ENCODE measurements at regions not wholly inside any gene's neighbourhood (a gene's known extent, or its start where the extent isn't known, plus 50 kb on each side); places are given as distances from the start of the nearest gene placed in this dataset.

DNA sequence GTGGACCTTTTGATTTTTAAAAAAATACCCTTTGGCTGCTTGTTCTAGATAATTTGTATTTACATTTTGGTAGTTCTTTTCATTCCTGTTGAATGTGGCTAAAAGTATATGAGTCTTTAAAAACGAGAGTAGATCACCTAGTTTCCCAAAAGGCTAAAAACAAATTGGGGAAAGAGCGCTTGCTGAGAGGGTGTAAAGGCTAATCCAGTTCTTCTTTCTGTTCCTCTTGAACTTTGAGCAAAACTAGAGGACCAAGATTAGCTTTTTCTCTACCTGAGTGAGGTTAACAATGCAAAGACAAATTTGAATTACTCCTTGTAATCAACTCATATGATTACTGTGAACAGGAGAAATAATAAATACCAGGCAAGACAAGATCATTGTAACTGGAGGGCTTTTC is 2513.2 kb downstream of the PCDH9 start:
- H3K56ac ChIP-seq (ENCODE audit: insufficient read length, low read depth, low read length), result no peak overlapping the region
- no peak overlapping the region for H3K27ac ChIP-seq (ENCODE audit: insufficient read length, low read depth, low read length)
- no peaks in the 10 kb centered on the region for H3K23me2 ChIP-seq (ENCODE audit: insufficient read length, low read depth, low read length, poor library complexity, severe bottlenecking)
- no peak overlapping the region for H3K9ac ChIP-seq (ENCODE audit: extremely low read depth, insufficient read length, low read length)
- DNase-seq, result no peak
- no peak overlapping the region for H3K18ac ChIP-seq (ENCODE audit: insufficient read length, low read depth, low read length)
- H3K27ac Mint-ChIP-seq, result no peak overlapping the region
- H3T11ph ChIP-seq (ENCODE audit: low read length), result no peak overlapping the region
- H2BK20ac ChIP-seq (ENCODE audit: low read depth, low read length, poor library complexity, severe bottlenecking), result no peak overlapping the region
- no peak overlapping the region for H3K4me2 ChIP-seq (ENCODE audit: insufficient read depth, insufficient read length, low read length)
- H3K9me3 Mint-ChIP-seq, result peaks cover 0 to 7% of the 10 kb centered on the region in 2 experiments; a peak in 4 of 5 replicates
- H2BK5ac ChIP-seq (ENCODE audit: insufficient read length, low read length), result no peak overlapping the region
- no peaks in the 10 kb centered on the region for H3K79me1 ChIP-seq (ENCODE audit: insufficient read depth, low read depth, low read length, poor library complexity, severe bottlenecking)
- H3K4me1 ChIP-seq (ENCODE audit: insufficient read depth, low read length), result no peaks in the 10 kb centered on the region
- H4K8ac ChIP-seq (replicated peaks; ENCODE audit: insufficient read length, low read depth, low read length), result no peak overlapping the region
- no peaks in the 10 kb centered on the region for H3K79me2 ChIP-seq (ENCODE audit: insufficient read depth, low read length)
- TF ChIP-seq, protein P1, sequence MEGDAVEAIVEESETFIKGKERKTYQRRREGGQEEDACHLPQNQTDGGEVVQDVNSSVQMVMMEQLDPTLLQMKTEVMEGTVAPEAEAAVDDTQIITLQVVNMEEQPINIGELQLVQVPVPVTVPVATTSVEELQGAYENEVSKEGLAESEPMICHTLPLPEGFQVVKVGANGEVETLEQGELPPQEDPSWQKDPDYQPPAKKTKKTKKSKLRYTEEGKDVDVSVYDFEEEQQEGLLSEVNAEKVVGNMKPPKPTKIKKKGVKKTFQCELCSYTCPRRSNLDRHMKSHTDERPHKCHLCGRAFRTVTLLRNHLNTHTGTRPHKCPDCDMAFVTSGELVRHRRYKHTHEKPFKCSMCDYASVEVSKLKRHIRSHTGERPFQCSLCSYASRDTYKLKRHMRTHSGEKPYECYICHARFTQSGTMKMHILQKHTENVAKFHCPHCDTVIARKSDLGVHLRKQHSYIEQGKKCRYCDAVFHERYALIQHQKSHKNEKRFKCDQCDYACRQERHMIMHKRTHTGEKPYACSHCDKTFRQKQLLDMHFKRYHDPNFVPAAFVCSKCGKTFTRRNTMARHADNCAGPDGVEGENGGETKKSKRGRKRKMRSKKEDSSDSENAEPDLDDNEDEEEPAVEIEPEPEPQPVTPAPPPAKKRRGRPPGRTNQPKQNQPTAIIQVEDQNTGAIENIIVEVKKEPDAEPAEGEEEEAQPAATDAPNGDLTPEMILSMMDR (conservative IDR thresholded peaks at IDR 0.05), result no peak
- peaks cover 3 to 9% of the 10 kb centered on the region in 2 experiments; a peak in 3 of 4 replicates for H3K4me1 Mint-ChIP-seq
- no peaks in the 10 kb centered on the region for H3K27me3 ChIP-seq (ENCODE audit: insufficient read depth, low read length)
- no peaks in the 10 kb centered on the region for H4K20me1 ChIP-seq (ENCODE audit: control insufficient read depth, insufficient read depth, insufficient read length)
- H4K5ac ChIP-seq (ENCODE audit: insufficient read length, low read depth, low read length), result no peak overlapping the region
- no peak overlapping the region for H2BK12ac ChIP-seq (ENCODE audit: insufficient read length, low read depth, low read length)
- H3K4ac ChIP-seq (ENCODE audit: low read depth, low read length), result no peak overlapping the region
- no CpG with 5 or more reads among the region's 2 CpGs for WGBS (ENCODE audit: extremely low coverage, insufficient read length, low lambda C conversion rate)
- no peaks in the 10 kb centered on the region for H3K27me3 Mint-ChIP-seq (ENCODE audit: low read depth)
- no peak overlapping the region for H2BK15ac ChIP-seq (ENCODE audit: low read depth, low read length)
- no peak overlapping the region for H3K4me3 Mint-ChIP-seq
- H3K9me3 ChIP-seq (ENCODE audit: control insufficient read depth, low read depth, low read length), result no peaks in the 10 kb centered on the region
- H2AFZ ChIP-seq (ENCODE audit: low read length), result no peak overlapping the region
- H3K23ac ChIP-seq (ENCODE audit: insufficient read length, low read depth, low read length), result no peak overlapping the region
- peaks cover 2 to 15% (median 2%) of the 10 kb centered on the region in 3 experiments; a peak in 4 of 7 replicates for H3K36me3 Mint-ChIP-seq (ENCODE audit: insufficient read depth in 1 of 3, low read depth in 3 of 3)
- H3K14ac ChIP-seq (ENCODE audit: insufficient read depth, low read length), result no peak overlapping the region
- H4K91ac ChIP-seq (ENCODE audit: insufficient read length, low read depth, low read length), result no peak overlapping the region
- H2BK120ac ChIP-seq (ENCODE audit: low read depth, low read length, poor library complexity, severe bottlenecking), result no peak overlapping the region
- H2AK5ac ChIP-seq (ENCODE audit: insufficient read length, low read length), result no peak overlapping the region
